Liver (tissue), 8 donors: ENCODE measurements at regions not wholly inside any gene's neighbourhood (a gene's known extent, or its start where the extent isn't known, plus 50 kb on each side); places are given as distances from the start of the nearest gene placed in this dataset.

ENCODE experiments used
- DNase-seq: peaks from one replicate; pipeline ENCODE4 v3.0.0-alpha.2; 2017; ENCODE audit warnings: low spot score
- H3K27ac ChIP-seq, 2 donors: one replicate each; pipeline ENCODE4 v1.7.0; 2013; ENCODE audit warnings: inconsistent platforms in 2 of 2, low read length in 2 of 2, control low read depth in 1 of 2, low read depth in 1 of 2, mild to moderate bottlenecking in 1 of 2
- H3K27me3 ChIP-seq, 4 donors: one replicate each; pipeline versions ENCODE4 v1.6.1 to v1.7.0; 2013; ENCODE audit warnings: low read length in 3 of 4, inconsistent platforms in 1 of 4, mild to moderate bottlenecking in 1 of 4, moderate library complexity in 1 of 4; ENCODE audit not compliant: control insufficient read depth in 4 of 4, insufficient read depth in 4 of 4
- H3K36me3 ChIP-seq, 4 donors: one replicate each; pipeline versions ENCODE4 v1.6.1 to v1.7.0; 2013; ENCODE audit warnings: low read length in 3 of 4, mild to moderate bottlenecking in 3 of 4, low read depth in 1 of 4, moderate library complexity in 1 of 4; ENCODE audit not compliant: control insufficient read depth in 4 of 4, insufficient read depth in 3 of 4
- H3K4me1 ChIP-seq, 4 donors: one replicate each; pipeline versions ENCODE4 v1.6.1 to v1.7.0; 2013; ENCODE audit warnings: low read length in 3 of 4, mild to moderate bottlenecking in 3 of 4, moderate library complexity in 1 of 4; ENCODE audit not compliant: control insufficient read depth in 4 of 4, insufficient read depth in 4 of 4
- H3K4me3 ChIP-seq, 3 donors: one replicate each; pipeline versions ENCODE4 v1.6.1 to v1.7.0; 2013; ENCODE audit warnings: low read length in 3 of 3, control low read depth in 1 of 3, low read depth in 1 of 3, mild to moderate bottlenecking in 1 of 3
- H3K9ac ChIP-seq, 2 donors: one replicate each; pipeline ENCODE4 v1.7.0; 2013; ENCODE audit warnings: low read length in 2 of 2, mild to moderate bottlenecking in 2 of 2, moderate library complexity in 2 of 2, control low read depth in 1 of 2, low read depth in 1 of 2
- H3K9me3 ChIP-seq, 4 donors: one replicate each; pipeline versions ENCODE4 v1.6.1 to v1.7.0; 2013; ENCODE audit warnings: low read length in 3 of 4; ENCODE audit not compliant: control insufficient read depth in 4 of 4
- ATF3 ChIP-seq: IDR thresholded peaks from 2 replicates; pipeline ENCODE4 v1.6.1; 2016; ENCODE audit warnings: antibody characterized with exemption
- CTCF ChIP-seq: fragments of 150-350 bp; IDR thresholded peaks from 2 replicates; pipeline ENCODE4 v1.5.1; 2017; ENCODE audit warnings: improper control_type of control experiment, low read depth, low read length; ENCODE audit not compliant: missing input control
- FOXA1 ChIP-seq: IDR thresholded peaks from 2 replicates; pipeline ENCODE4 v1.6.1; 2016; ENCODE audit warnings: antibody characterized with exemption
- GABPA ChIP-seq, 2 donors: IDR thresholded peaks in 1 of 2; conservative IDR thresholded peaks in 1 of 2; 2 replicates each; pipeline ENCODE4 v1.6.1; 2016; ENCODE audit warnings: antibody characterized with exemption in 2 of 2, mild to moderate bottlenecking in 1 of 2, moderate library complexity in 1 of 2
- HNF4G ChIP-seq: IDR thresholded peaks from 2 replicates; pipeline ENCODE4 v1.6.1; 2016; ENCODE audit warnings: antibody characterized with exemption
- JUND ChIP-seq, 2 donors: IDR thresholded peaks; 2 replicates each; pipeline ENCODE4 v1.6.1; 2016; ENCODE audit warnings: antibody characterized with exemption in 2 of 2
- MAX ChIP-seq: IDR thresholded peaks from 2 replicates; pipeline ENCODE4 v1.6.1; 2016; ENCODE audit warnings: antibody characterized with exemption
- RAD21 ChIP-seq, 2 donors: IDR thresholded peaks; 2 replicates each; pipeline ENCODE4 v1.6.1; 2016; ENCODE audit warnings: antibody characterized with exemption in 2 of 2, mild to moderate bottlenecking in 2 of 2
- REST ChIP-seq: IDR thresholded peaks from 2 replicates; pipeline ENCODE4 v1.6.1; 2016; ENCODE audit warnings: antibody characterized with exemption, mild to moderate bottlenecking
- SP1 ChIP-seq: IDR thresholded peaks from 2 replicates; pipeline ENCODE4 v1.6.1; 2018; ENCODE audit warnings: antibody characterized with exemption, mild to moderate bottlenecking
- ZBTB33 ChIP-seq: IDR thresholded peaks from 2 replicates; pipeline ENCODE4 v1.6.1; 2016; ENCODE audit warnings: antibody characterized with exemption
- WGBS: extraction: QIAGEN DNeasy Blood & Tissue Kit; methylation state at CpG from one replicate; pipeline ENCODE4 v1.1.7; 2013; 5-methylcytosine and 5-hydroxymethylcytosine counted together
- donor health status: healthy.
- donor health status: healthy.
- donor health status: healthy.
- donor health status: healthy.
- donor health status: healthy.

GRCh38 chr7:21359163-21359562, 68.7 kb upstream of the SP4 start (continued):
- TF ChIP-seq ZBTB33: no peak
- TF ChIP-seq SP1: no peak
- no peak for TF ChIP-seq RAD21 (IDR thresholded peaks at IDR 0.05)
- TF ChIP-seq HNF4G: no peak
- no peak for TF ChIP-seq ATF3

GRCh38 chr7:21361413-21362125, 66.3 kb upstream of the SP4 start:
- TF ChIP-seq JUND (IDR thresholded peaks at IDR 0.05) (no peak), FOXA1 (no peak), REST (no peak), CTCF (no peak), GABPA (IDR thresholded peaks at IDR 0.05 in 1 of 2, conservative IDR thresholded peaks at IDR 0.05 in 1 of 2) (no peak), ZBTB33 (no peak), MAX (no peak), ATF3 (no peak)
- Histone ChIP-seq H3K9ac (no peak overlapping the region), H3K4me1 (no peaks in the 10 kb centered on the region), H3K27ac (no peak overlapping the region), H3K9me3 (no peaks in the 10 kb centered on the region), H3K36me3 (no peaks in the 10 kb centered on the region), H3K27me3 (no peaks in the 10 kb centered on the region), H3K4me3 (no peak overlapping the region)
- 62% methylated on average over 5 of the region's 5 CpGs for WGBS
- DNase-seq: no peak
